ENCODE measurements at regions not wholly inside any gene's neighbourhood (a gene's known extent, or its start where the extent isn't known, plus 50 kb on each side); places are given as distances from the start of the nearest gene placed in this dataset.
"Not testable (repeated sequence)": the region's sequence is repeated elsewhere in the genome, so short reads cannot be mapped to it uniquely, and the experiment has no call there.

- H3K4ac ChIP-seq (ENCODE audit: low read depth, low read length), result no peak overlapping the region
- no peak for DNase-seq
- no peak overlapping the region for H3K4me2 ChIP-seq (ENCODE audit: low read length)
- H3K23ac ChIP-seq (ENCODE audit: low read length), result no peak overlapping the region
- no peaks in the 10 kb centered on the region for H3K79me2 ChIP-seq (ENCODE audit: control insufficient read depth, insufficient read depth, low read length)
- H3K27ac ChIP-seq (ENCODE audit: low read depth, low read length), result no peak overlapping the region
- H4K5ac ChIP-seq (ENCODE audit: low read length), result no peak overlapping the region
- no CpG with 5 or more reads among the region's 2 CpGs for WGBS (ENCODE audit: extremely low coverage, insufficient coverage, low lambda C conversion rate)
- no peaks in the 10 kb centered on the region for H3K79me1 ChIP-seq (ENCODE audit: low read length)
- H2BK5ac ChIP-seq (ENCODE audit: low read length), result no peak overlapping the region
- no peak overlapping the region for H2BK15ac ChIP-seq (replicated peaks; ENCODE audit: low read depth)
- H3K56ac ChIP-seq (ENCODE audit: low read length), result no peak overlapping the region
- H2AK5ac ChIP-seq (ENCODE audit: low read length), result no peak overlapping the region
- no peaks in the 10 kb centered on the region for H3K4me1 ChIP-seq (ENCODE audit: control insufficient read depth, low read depth, low read length)
- no peak overlapping the region for H2BK120ac ChIP-seq (ENCODE audit: low read depth, low read length)
- no peaks in the 10 kb centered on the region for H3K27me3 ChIP-seq (ENCODE audit: insufficient read depth, low read length, poor library complexity)
- H3K9ac ChIP-seq (ENCODE audit: low read length), result no peak overlapping the region
- no peak overlapping the region for H3K18ac ChIP-seq (ENCODE audit: low read length)
- H4K8ac ChIP-seq (ENCODE audit: low read depth, low read length), result no peak overlapping the region
- H3K4me3 ChIP-seq (ENCODE audit: low read length), result no peak overlapping the region
- no peaks in the 10 kb centered on the region for H3K36me3 ChIP-seq (ENCODE audit: control insufficient read depth, insufficient read depth, low read length)
Measured at GRCh38 chr2:157004789-157005188, 252.7 kb upstream of the GALNT5 start.

- Histone ChIP-seq H3K18ac (ENCODE audit: low read length) (no peak overlapping the region), H3K79me2 (ENCODE audit: control insufficient read depth, insufficient read depth, low read length) (no peaks in the 10 kb centered on the region), H3K4me1 (ENCODE audit: control insufficient read depth, low read depth, low read length) (no peaks in the 10 kb centered on the region), H3K36me3 (ENCODE audit: control insufficient read depth, insufficient read depth, low read length) (no peaks in the 10 kb centered on the region), H4K8ac (ENCODE audit: low read depth, low read length) (no peak overlapping the region), H2BK15ac (replicated peaks; ENCODE audit: low read depth) (no peak overlapping the region), H3K4ac (ENCODE audit: low read depth, low read length) (no peak overlapping the region), H3K27me3 (ENCODE audit: insufficient read depth, low read length, poor library complexity) (no peaks in the 10 kb centered on the region), H2BK120ac (ENCODE audit: low read depth, low read length) (no peak overlapping the region), H2BK5ac (ENCODE audit: low read length) (no peak overlapping the region), H3K9ac (ENCODE audit: low read length) (no peak overlapping the region), H3K27ac (ENCODE audit: low read depth, low read length) (no peak overlapping the region), H2AK5ac (ENCODE audit: low read length) (no peak overlapping the region), H3K4me3 (ENCODE audit: low read length) (no peak overlapping the region), H3K56ac (ENCODE audit: low read length) (no peak overlapping the region), H3K4me2 (ENCODE audit: low read length) (no peak overlapping the region), H3K23ac (ENCODE audit: low read length) (no peak overlapping the region), H4K5ac (ENCODE audit: low read length) (no peak overlapping the region), H3K79me1 (ENCODE audit: low read length) (no peaks in the 10 kb centered on the region)
- DNase-seq, result no peak
- WGBS (ENCODE audit: extremely low coverage, insufficient coverage, low lambda C conversion rate), result 100% methylated on average over 2 of the region's 6 CpGs
Measured at GRCh38 chr2:157015015-157015575, 242.4 kb upstream of the GALNT5 start.

- not testable (repeated sequence) for H3K56ac ChIP-seq (ENCODE audit: low read length); H3K27me3 ChIP-seq (ENCODE audit: insufficient read depth, low read length, poor library complexity); H3K23ac ChIP-seq (ENCODE audit: low read length); H3K36me3 ChIP-seq (ENCODE audit: control insufficient read depth, insufficient read depth, low read length); H3K4me1 ChIP-seq (ENCODE audit: control insufficient read depth, low read depth, low read length); H2BK120ac ChIP-seq (ENCODE audit: low read depth, low read length); H4K5ac ChIP-seq (ENCODE audit: low read length); H3K9ac ChIP-seq (ENCODE audit: low read length); H2BK5ac ChIP-seq (ENCODE audit: low read length); H3K18ac ChIP-seq (ENCODE audit: low read length); H2AK5ac ChIP-seq (ENCODE audit: low read length); H3K4ac ChIP-seq (ENCODE audit: low read depth, low read length); H3K27ac ChIP-seq (ENCODE audit: low read depth, low read length); H4K8ac ChIP-seq (ENCODE audit: low read depth, low read length); H3K79me2 ChIP-seq (ENCODE audit: control insufficient read depth, insufficient read depth, low read length); H3K79me1 ChIP-seq (ENCODE audit: low read length); H3K4me3 ChIP-seq (ENCODE audit: low read length); H3K4me2 ChIP-seq (ENCODE audit: low read length); H2BK15ac ChIP-seq (replicated peaks; ENCODE audit: low read depth)
- no CpG with 5 or more reads among the region's 1 CpG for WGBS (ENCODE audit: extremely low coverage, insufficient coverage, low lambda C conversion rate)
- DNase-seq, result peak; percentile 68
Measured at GRCh38 chr2:157023264-157023663, 234.2 kb upstream of the GALNT5 start.

- H3K27ac ChIP-seq (ENCODE audit: low read depth, low read length), result no peak overlapping the region
- H3K4me1 ChIP-seq (ENCODE audit: control insufficient read depth, low read depth, low read length), result no peaks in the 10 kb centered on the region
- no peak overlapping the region for H4K8ac ChIP-seq (ENCODE audit: low read depth, low read length)
- no peak overlapping the region for H3K4me3 ChIP-seq (ENCODE audit: low read length)
- no peaks in the 10 kb centered on the region for H3K79me1 ChIP-seq (ENCODE audit: low read length)
- no peak overlapping the region for H2BK5ac ChIP-seq (ENCODE audit: low read length)
- no peaks in the 10 kb centered on the region for H3K36me3 ChIP-seq (ENCODE audit: control insufficient read depth, insufficient read depth, low read length)
- no peak overlapping the region for H3K56ac ChIP-seq (ENCODE audit: low read length)
- H2BK120ac ChIP-seq (ENCODE audit: low read depth, low read length), result no peak overlapping the region
- H3K4me2 ChIP-seq (ENCODE audit: low read length), result no peak overlapping the region
- H4K5ac ChIP-seq (ENCODE audit: low read length), result no peak overlapping the region
- no peaks in the 10 kb centered on the region for H3K79me2 ChIP-seq (ENCODE audit: control insufficient read depth, insufficient read depth, low read length)
- no peak for DNase-seq
- no CpG with 5 or more reads among the region's 5 CpGs for WGBS (ENCODE audit: extremely low coverage, insufficient coverage, low lambda C conversion rate)
- no peaks in the 10 kb centered on the region for H3K27me3 ChIP-seq (ENCODE audit: insufficient read depth, low read length, poor library complexity)
- no peak overlapping the region for H3K9ac ChIP-seq (ENCODE audit: low read length)
- H3K23ac ChIP-seq (ENCODE audit: low read length), result no peak overlapping the region
- H2BK15ac ChIP-seq (replicated peaks; ENCODE audit: low read depth), result no peak overlapping the region
- H3K18ac ChIP-seq (ENCODE audit: low read length), result no peak overlapping the region
- H3K4ac ChIP-seq (ENCODE audit: low read depth, low read length), result no peak overlapping the region
- no peak overlapping the region for H2AK5ac ChIP-seq (ENCODE audit: low read length)
Measured at GRCh38 chr2:157024129-157024528, 233.4 kb upstream of the GALNT5 start.

GRCh38 chr2:157032017-157032416, 225.5 kb upstream of the GALNT5 start:
- no peak overlapping the region for H3K4me2 ChIP-seq (ENCODE audit: low read length)
- no peak overlapping the region for H3K9ac ChIP-seq (ENCODE audit: low read length)
- no peaks in the 10 kb centered on the region for H3K27me3 ChIP-seq (ENCODE audit: insufficient read depth, low read length, poor library complexity)
- no peaks in the 10 kb centered on the region for H3K79me1 ChIP-seq (ENCODE audit: low read length)
- no peak overlapping the region for H3K4me3 ChIP-seq (ENCODE audit: low read length)
- H4K5ac ChIP-seq (ENCODE audit: low read length), result no peak overlapping the region
- no peak overlapping the region for H4K8ac ChIP-seq (ENCODE audit: low read depth, low read length)
- H3K18ac ChIP-seq (ENCODE audit: low read length), result no peak overlapping the region
- no peak overlapping the region for H2BK5ac ChIP-seq (ENCODE audit: low read length)
- no peak overlapping the region for H3K4ac ChIP-seq (ENCODE audit: low read depth, low read length)
- H2BK120ac ChIP-seq (ENCODE audit: low read depth, low read length), result no peak overlapping the region
- H3K36me3 ChIP-seq (ENCODE audit: control insufficient read depth, insufficient read depth, low read length), result no peaks in the 10 kb centered on the region
- H3K27ac ChIP-seq (ENCODE audit: low read depth, low read length), result no peak overlapping the region
- DNase-seq, result no peak
- WGBS (ENCODE audit: extremely low coverage, insufficient coverage, low lambda C conversion rate), result no CpG with 5 or more reads among the region's 2 CpGs
- H3K79me2 ChIP-seq (ENCODE audit: control insufficient read depth, insufficient read depth, low read length), result no peaks in the 10 kb centered on the region
- no peak overlapping the region for H2BK15ac ChIP-seq (replicated peaks; ENCODE audit: low read depth)
- no peaks in the 10 kb centered on the region for H3K4me1 ChIP-seq (ENCODE audit: control insufficient read depth, low read depth, low read length)
- H3K23ac ChIP-seq (ENCODE audit: low read length), result no peak overlapping the region
- H2AK5ac ChIP-seq (ENCODE audit: low read length), result no peak overlapping the region
- H3K56ac ChIP-seq (ENCODE audit: low read length), result no peak overlapping the region

GRCh38 chr2:157036726-157037125, 220.8 kb upstream of the GALNT5 start:
- Histone ChIP-seq H4K8ac (ENCODE audit: low read depth, low read length) (no peak overlapping the region), H3K4me2 (ENCODE audit: low read length) (no peak overlapping the region), H4K5ac (ENCODE audit: low read length) (no peak overlapping the region), H3K56ac (ENCODE audit: low read length) (no peak overlapping the region), H3K79me2 (ENCODE audit: control insufficient read depth, insufficient read depth, low read length) (no peaks in the 10 kb centered on the region), H3K79me1 (ENCODE audit: low read length) (no peaks in the 10 kb centered on the region), H2BK120ac (ENCODE audit: low read depth, low read length) (no peak overlapping the region), H3K27ac (ENCODE audit: low read depth, low read length) (no peak overlapping the region), H3K18ac (ENCODE audit: low read length) (no peak overlapping the region), H3K27me3 (ENCODE audit: insufficient read depth, low read length, poor library complexity) (no peaks in the 10 kb centered on the region), H3K4ac (ENCODE audit: low read depth, low read length) (no peak overlapping the region), H2BK5ac (ENCODE audit: low read length) (no peak overlapping the region), H2AK5ac (ENCODE audit: low read length) (no peak overlapping the region), H3K36me3 (ENCODE audit: control insufficient read depth, insufficient read depth, low read length) (no peaks in the 10 kb centered on the region), H3K4me3 (ENCODE audit: low read length) (no peak overlapping the region), H2BK15ac (replicated peaks; ENCODE audit: low read depth) (no peak overlapping the region), H3K9ac (ENCODE audit: low read length) (no peak overlapping the region), H3K23ac (ENCODE audit: low read length) (no peak overlapping the region), H3K4me1 (ENCODE audit: control insufficient read depth, low read depth, low read length) (no peaks in the 10 kb centered on the region)
- WGBS (ENCODE audit: extremely low coverage, insufficient coverage, low lambda C conversion rate), result no CpG with 5 or more reads among the region's 2 CpGs
- DNase-seq, result no peak
